BJ (cell line): ENCODE measurements at regions not wholly inside any gene's neighbourhood (a gene's known extent, or its start where the extent isn't known, plus 50 kb on each side); places are given as distances from the start of the nearest gene placed in this dataset.

Experiments used
- CTCF ChIA-PET: fragments of 350-600 bp; formaldehyde crosslinking; extraction: SDS; loops from one replicate; lab custom pipeline; 2021; ENCODE audit warnings: antibody characterized with exemption, inconsistent platforms; lab: Yijun Ruan, JAX
- POLR2A ChIA-PET: fragments of 300-600 bp; sonication (Branson Sonifier 250); formaldehyde crosslinking; extraction: SDS; loops from one replicate; lab custom pipeline; 2021; ENCODE audit warnings: antibody characterized with exemption; lab: Charles Lee
- DNase-seq: peaks from one replicate; pipeline ENCODE4 v3.0.0-alpha.2; 2011; ENCODE audit warnings: low read depth
- H3K27me3 ChIP-seq: 2 replicates; pipeline ENCODE4 v1.6.0; 2011; ENCODE audit warnings: low read length; ENCODE audit not compliant: control insufficient read depth, insufficient read depth
- H3K36me3 ChIP-seq: 2 replicates; pipeline ENCODE4 v1.5.1; 2011; ENCODE audit warnings: low read length; ENCODE audit not compliant: control insufficient read depth, insufficient read depth
- H3K4me3 ChIP-seq: 2 replicates; pipeline ENCODE4 v1.5.1; 2011; ENCODE audit warnings: low read depth, mild to moderate bottlenecking, control low read depth, low read length
- TF ChIP-seq, protein P1 (sequence below): IDR thresholded peaks from 2 replicates; pipeline ENCODE4 v1.5.1; 2011; ENCODE audit warnings: low read depth, mild to moderate bottlenecking, control low read depth, inconsistent platforms, low read length, moderate library complexity; ENCODE audit not compliant: insufficient read depth

DNA sequence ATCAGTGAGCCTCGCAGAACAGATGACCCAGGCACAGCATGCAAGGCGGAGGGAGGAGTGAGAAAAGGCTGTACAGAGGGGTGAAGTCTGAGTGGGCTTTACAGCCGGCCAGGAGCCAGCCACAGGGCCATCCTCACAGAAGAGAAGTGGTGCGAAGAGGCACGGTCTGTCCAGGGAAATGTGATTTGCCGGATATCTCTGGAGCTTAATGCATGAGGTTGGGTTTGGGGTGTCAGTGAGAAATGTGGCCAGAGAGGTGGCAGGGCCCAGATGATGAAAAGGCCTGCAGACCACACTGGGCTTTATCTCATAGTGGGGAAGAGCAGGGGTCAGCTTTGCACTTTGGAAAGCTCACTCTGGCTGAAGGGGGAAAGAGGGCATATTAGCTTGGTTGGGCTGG, 255.2 kb downstream of the BUD13 start:
- Histone ChIP-seq H3K27me3 (no peaks in the 10 kb centered on the region), H3K4me3 (no peak overlapping the region), H3K36me3 (no peaks in the 10 kb centered on the region)
- ChIA-PET CTCF (no interaction called here), POLR2A (no interaction called here)
- TF ChIP-seq, protein P1, sequence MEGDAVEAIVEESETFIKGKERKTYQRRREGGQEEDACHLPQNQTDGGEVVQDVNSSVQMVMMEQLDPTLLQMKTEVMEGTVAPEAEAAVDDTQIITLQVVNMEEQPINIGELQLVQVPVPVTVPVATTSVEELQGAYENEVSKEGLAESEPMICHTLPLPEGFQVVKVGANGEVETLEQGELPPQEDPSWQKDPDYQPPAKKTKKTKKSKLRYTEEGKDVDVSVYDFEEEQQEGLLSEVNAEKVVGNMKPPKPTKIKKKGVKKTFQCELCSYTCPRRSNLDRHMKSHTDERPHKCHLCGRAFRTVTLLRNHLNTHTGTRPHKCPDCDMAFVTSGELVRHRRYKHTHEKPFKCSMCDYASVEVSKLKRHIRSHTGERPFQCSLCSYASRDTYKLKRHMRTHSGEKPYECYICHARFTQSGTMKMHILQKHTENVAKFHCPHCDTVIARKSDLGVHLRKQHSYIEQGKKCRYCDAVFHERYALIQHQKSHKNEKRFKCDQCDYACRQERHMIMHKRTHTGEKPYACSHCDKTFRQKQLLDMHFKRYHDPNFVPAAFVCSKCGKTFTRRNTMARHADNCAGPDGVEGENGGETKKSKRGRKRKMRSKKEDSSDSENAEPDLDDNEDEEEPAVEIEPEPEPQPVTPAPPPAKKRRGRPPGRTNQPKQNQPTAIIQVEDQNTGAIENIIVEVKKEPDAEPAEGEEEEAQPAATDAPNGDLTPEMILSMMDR = no peak
- DNase-seq = no peak

DNA sequence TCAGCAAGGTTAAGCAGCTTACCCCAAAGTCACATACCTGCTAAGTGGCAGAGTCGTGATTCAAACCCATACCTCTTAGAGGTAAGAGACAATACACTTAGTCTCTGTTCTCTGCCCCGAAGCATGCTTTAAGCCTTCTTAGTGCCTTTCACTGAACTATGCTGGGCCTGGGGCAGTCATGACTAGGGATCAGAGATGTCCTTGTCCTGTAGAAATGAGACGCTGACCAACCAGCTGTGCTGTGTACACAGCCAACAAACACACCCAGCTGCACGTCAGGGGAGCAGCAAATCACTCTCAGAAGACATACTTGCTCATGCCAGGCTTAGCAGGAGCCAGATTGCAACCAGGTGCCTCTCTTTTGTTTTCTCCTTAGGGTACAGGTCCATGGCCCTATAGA, 255.7 kb downstream of the BUD13 start:
- CTCF ChIA-PET = no interaction called here
- no peaks in the 10 kb centered on the region for H3K27me3 ChIP-seq
- no peak overlapping the region for H3K4me3 ChIP-seq
- no peak for DNase-seq
- no peaks in the 10 kb centered on the region for H3K36me3 ChIP-seq
- POLR2A ChIA-PET = no interaction called here
- TF ChIP-seq, protein P1 = no peak

DNA sequence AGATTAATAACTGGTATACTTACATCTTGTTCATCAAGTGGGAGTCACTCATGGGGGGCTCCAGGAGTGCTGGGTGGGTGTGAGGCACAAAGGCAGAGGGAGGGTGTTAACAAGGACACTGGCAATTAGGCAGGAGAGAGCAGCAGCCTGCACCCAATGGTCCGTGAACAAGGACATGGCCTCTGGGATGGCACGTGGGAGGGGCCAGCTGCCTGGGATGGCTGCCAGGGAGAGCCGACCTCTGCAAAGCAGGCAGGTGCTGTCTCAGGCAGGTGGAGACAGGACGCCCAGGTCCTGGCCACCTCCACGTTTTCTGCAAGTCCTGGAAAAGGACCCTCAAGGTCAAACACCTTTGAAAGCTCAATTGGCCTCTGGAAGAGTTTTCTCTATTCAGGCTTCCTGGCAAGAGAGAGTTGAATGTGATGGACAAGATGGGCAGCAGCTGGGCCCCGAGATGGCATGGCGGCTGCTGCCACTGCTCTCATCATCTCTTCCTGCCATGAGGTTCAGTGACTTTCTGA, 257.1 kb downstream of the BUD13 start:
- Histone ChIP-seq H3K36me3 (no peaks in the 10 kb centered on the region), H3K27me3 (no peaks in the 10 kb centered on the region), H3K4me3 (no peak overlapping the region)
- no peak for DNase-seq
- ChIA-PET CTCF (interaction anchor here (0.8 to 0.9 kb wide), 2 partner anchors 11 to 126 kb away, joined by 3 to 4 read pairs; no protein-coding TSS in a partner anchor), POLR2A (no interaction called here)
- TF ChIP-seq, protein P1 = no peak

DNA sequence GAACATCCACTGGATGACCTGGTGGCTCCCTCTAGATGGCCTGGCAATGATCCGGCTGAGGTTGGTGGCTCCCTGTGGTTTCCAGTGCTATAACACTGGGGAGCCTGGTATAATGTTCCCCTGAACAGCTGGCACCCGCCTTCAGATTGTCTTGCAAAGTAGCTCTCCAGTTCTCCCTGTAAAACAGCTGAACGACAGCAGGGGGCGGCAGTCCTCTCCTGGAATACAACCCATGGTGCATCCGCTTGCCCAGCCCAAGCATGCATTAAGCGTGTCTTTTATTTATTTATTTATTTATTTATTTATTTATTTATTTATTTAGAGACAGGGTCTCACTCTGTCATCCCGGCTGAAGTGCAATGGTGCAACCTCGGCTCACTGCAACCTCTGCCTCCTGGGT, 258.9 kb downstream of the BUD13 start:
- H3K27me3 ChIP-seq = no peaks in the 10 kb centered on the region
- no peak overlapping the region for H3K4me3 ChIP-seq
- ChIA-PET POLR2A (no interaction called here), CTCF (interaction anchor here (0.6 to 1.7 kb wide), 6 partner anchors 9 to 178 kb away, joined by 3 to 8 read pairs (median 4); no protein-coding TSS in a partner anchor)
- H3K36me3 ChIP-seq = no peaks in the 10 kb centered on the region
- DNase-seq = no peak
- TF ChIP-seq, protein P1 = peak; percentile 42

DNA sequence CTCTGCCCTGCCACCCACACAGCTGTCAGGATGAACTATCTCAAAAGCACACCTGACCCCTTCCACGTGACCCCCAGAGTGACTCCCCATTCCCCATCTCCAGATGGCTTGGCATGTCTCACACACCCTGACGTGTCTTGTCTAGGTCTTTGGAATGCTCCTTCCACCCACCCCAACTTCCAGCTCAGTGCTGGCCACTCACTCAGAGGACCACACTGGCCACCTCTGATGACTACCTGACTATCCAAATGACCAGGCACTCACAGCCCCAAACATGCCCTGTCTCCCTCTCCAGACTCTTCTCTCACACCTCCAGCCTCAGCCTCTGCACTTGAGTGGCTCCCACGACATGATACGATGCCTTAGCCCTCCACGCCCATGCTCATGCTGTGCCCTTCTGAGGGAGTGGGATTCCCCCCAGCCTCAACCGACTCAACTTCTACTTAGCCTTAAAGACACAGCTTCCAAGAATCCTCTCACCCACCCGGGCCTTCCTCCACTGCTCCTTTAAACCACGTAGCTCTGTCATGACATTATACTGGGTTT, 259.4 kb downstream of the BUD13 start:
- DNase-seq = no peak
- TF ChIP-seq, protein P1 = no peak
- Histone ChIP-seq H3K4me3 (no peak overlapping the region), H3K36me3 (no peaks in the 10 kb centered on the region), H3K27me3 (no peaks in the 10 kb centered on the region)
- CTCF ChIA-PET = interaction anchor here (0.6 to 1.7 kb wide), 6 partner anchors 8 to 179 kb away, joined by 3 to 8 read pairs (median 4); no protein-coding TSS in a partner anchor
- POLR2A ChIA-PET = no interaction called here
